HG02571 (cell line): ENCODE measurements at regions not wholly inside any gene's neighbourhood (a gene's known extent, or its start where the extent isn't known, plus 50 kb on each side); places are given as distances from the start of the nearest gene placed in this dataset.

Experiments used
- ATAC-seq: cut with Tn5 transposase; IDR thresholded peaks from one replicate; pipeline ENCODE4 v1.9.1; 2021; ENCODE audit warnings: mild to moderate bottlenecking, moderate library complexity; ENCODE audit not compliant: unreplicated experiment

DNA sequence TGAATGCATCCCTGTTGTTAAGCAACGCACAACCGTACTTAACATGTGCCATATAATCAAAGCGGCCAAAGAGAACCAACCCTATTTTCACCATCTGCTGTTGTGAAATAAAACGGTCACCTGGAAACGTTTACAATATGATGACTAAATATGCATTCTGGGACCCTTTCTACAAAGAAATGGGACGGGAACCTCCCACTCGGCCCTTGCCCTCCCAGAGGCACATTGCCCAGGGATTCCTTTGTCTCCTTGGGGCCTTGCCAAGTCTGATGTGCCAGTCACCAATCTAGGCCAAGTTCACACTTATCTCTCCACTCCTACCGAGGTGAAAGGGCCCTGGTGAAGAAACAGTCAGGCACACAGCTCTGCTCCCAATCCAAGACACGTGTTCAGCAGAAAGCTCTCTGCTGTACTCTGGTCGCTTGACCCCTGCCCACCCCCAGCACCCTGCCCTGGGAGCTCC, 427.4 kb upstream of the JARID2 start:
- ATAC-seq, result no peak

GRCh38 chr6:14819001-14819400, 426.9 kb upstream of the JARID2 start:
- no peak for ATAC-seq

DNA sequence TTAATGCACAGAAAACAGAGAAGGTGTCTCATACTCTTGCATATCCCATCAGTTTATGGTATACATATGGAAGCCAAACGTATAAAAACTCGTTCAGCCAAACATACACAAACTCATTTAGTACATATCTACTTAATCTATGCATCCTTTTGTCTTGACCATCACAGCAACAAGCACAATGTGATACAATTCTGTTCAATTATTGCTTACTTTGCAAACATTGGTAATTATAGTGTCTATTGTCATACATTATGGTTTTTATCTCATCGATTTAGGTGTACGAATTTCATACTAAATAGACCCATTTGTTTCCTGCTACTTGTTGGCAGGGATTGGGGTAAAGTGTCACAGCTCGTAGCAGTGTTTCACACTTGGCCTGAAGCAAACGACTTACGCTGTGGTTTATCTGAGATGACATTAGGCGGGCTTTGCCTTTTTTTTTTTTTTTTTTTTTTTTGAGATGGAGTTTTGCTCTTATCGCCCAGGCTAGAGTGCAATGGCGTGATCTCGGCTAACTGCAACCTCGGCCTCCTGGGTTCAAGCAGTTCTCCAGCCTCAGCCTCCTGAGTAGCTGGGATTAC, 425.9 kb upstream of the JARID2 start:
- ATAC-seq, result no peak

- no peak for ATAC-seq
These were observed 423.8 kb upstream of the JARID2 start for GRCh38 chr6:14822012-14822553.

DNA sequence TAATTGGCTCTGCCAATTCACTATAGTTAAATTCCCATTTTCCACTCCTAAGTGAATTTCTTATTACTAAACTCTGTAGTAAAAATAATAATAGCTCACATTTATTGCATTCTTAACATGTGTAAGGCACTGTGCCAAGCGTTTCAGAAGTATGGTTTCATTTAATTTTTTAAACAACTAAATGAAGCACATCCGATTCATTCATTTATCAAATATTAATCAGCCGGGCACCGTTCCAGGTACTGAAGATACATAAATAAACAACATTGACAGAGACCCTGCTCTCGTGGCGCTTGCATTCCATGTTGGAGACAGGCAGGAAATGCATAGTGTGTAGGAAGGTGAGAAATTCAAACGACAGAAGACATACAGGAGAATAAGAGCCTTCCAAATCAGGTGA, 423.2 kb upstream of the JARID2 start:
- ATAC-seq, result no peak

DNA sequence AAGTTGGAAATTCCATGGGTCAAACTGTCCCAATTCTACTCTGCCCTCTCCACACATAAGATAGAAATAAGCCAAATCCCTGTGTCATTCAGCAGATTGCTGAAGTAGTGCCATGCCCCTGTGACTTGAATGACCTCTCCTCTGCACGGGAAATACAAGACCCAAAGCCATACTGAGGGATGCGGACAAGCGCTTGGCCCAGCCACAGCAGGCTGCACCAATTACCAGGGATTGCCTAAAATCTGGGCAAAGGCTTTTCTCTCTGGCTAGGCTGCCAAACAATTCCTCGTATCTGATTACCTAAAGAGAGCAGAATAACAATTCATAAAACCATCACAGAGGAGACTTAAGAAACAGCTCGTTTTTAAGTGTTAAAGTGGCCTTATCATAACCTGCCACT, 421.8 kb upstream of the JARID2 start:
- no peak for ATAC-seq

DNA sequence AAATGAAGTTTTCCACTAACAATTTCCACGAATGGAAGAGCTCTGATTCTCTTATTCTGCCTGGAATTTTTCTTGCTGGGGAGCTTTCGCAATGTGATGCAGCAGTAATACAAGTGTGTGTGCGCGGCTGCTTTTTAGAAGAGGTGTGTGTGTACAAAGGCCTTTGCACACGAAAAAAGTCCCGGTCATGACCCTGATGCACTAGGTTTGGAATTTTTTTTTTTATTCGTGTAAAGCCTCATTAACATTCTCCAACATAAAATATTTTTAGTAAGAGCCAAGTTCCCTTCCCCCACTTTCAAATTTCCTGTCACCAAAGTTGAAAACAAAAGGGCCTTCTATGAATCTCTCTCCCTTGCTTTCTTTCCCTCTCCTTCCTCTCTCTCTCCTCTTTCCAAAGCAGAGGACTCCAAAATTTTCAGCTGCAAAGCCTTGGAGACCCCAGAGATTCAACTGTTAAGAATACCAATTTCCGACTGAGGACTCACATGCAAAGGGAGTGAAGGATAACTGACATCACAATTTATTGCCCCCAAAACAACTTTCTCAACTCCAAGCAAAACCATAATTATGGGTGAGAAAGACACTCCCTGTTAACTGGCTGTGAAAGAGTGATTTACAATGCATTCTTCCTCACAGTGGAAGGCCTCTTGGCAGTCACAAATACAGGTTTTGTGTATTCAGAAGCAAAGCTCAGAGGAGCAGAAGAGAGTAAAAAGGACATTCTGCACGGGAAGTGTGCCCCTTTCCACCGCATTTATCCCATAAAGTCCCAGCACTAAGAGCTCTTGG, 421.2 kb upstream of the JARID2 start:
- no peak for ATAC-seq

DNA sequence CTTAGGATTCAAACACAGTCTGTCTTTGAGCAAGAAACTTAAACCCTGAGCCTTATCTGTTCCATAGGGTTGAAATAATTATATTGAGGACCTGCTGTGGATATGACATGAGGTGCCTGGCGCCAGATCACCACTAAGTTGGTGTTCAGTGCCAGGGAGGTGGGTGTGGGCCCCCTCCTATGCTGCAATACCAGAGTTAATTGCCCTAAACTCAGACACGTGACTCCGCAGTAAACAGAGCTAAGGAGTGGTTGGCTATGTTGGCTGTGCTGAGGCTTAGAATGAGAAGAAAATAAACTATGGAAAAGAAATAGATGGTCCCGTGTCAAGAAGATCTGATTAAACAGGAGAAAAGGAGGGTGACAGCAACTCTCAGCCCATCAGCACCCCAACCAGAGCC, 419.4 kb upstream of the JARID2 start:
- ATAC-seq, result no peak

- no peak for ATAC-seq
These were observed 418.5 kb upstream of the JARID2 start for GRCh38 chr6:14827354-14827753.

- no peak for ATAC-seq
These were observed 417.7 kb upstream of the JARID2 start for GRCh38 chr6:14828201-14828611.

DNA sequence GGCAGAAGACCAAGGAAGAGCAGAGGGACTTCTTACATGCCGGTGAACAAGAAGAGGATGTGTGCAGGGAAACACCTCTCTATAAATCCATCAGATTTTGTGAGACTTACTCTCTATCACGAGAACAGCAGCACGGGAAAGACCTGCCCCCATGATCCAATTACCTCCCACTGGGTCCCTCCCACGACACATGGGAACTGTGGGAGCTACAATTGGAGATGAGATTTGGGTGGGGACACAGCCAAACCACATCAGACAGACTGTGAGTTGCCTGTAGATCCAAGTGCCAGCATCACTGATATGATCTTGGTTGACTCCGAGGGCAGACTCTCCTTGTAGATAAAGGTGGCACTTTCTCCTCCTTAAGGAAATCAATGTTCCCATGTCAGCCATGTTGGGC, 414.8 kb upstream of the JARID2 start:
- no peak for ATAC-seq

- no peak for ATAC-seq
These were observed 413.9 kb upstream of the JARID2 start for GRCh38 chr6:14831937-14832336.

GRCh38 chr6:14832427-14832826, 413.4 kb upstream of the JARID2 start:
- ATAC-seq, result no peak

DNA sequence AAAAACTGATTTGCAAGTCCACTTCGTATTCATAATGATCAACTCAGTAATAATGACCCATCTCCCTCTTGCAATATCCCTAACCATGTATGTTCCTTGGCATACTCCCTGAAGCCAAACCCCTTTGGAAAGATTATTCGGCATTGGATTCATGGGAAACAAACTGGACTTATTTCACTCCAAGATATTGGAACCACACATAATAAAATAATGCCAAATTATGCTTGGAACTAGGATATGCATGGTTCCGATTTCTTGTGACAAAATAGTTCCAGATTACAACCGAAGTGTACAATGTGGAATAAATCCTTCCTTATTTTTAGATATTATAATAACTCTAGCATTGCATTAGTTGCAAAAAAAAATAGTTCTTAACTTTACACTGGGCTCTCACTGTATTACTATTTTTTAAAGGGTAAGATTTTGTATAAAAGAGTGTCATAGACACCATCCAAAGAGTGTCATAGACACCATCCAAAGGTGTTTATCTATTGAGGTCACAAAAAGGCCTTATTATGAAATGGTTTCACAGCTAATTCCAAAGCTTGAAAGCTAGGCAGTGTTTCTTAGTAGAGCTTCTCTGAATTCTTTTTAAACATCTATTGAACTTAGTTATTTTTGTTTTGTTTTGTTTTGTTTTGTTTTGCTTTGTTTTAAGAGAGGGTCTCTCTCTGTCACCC, 410.9 kb upstream of the JARID2 start:
- ATAC-seq, result no peak

GRCh38 chr6:14837435-14837834, 408.4 kb upstream of the JARID2 start:
- ATAC-seq, result no peak

GRCh38 chr6:14838133-14838583, 407.7 kb upstream of the JARID2 start:
- ATAC-seq, result no peak

GRCh38 chr6:14841901-14842421, 403.9 kb upstream of the JARID2 start:
- no peak for ATAC-seq

DNA sequence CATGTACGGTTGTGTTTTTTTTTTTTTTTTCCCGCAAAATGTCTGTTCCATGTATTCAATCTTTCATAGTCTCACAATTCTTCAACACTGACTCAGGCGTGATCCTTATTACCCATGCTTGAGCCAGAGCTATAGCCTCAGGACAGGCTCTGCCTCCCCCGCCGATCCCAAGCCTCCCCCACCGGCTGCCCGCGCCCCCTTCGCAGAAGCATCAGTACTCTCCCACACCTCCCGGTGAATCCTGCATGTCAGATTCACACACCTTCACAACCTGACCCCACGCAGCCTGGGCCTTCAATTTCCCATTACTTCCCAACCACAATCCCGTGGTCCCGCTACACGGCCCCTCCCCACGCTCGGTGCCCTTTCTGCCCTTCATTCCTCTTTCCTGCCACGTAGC, 401.5 kb upstream of the JARID2 start:
- no peak for ATAC-seq

DNA sequence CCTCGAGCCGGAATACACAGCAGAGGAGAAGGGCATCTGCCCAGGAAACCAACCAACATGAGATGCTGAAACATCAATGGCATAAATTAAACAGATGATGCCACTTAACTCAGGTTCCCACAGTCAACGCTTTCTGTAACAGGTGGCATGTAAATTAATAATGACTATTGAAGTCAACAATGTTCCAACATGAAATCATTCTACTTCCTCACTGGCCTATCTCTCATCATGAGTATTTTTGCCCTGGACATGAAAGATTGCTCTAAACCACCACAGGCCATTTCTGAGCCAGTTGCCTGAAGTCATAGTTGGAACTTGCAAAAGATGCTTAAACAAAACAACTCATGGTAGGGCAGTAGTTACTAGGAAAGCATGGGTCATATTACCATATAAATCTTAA, 397.9 kb upstream of the JARID2 start:
- no peak for ATAC-seq

- no peak for ATAC-seq
These were observed 396.7 kb upstream of the JARID2 start for GRCh38 chr6:14849185-14849584.

- no peak for ATAC-seq
These were observed 394.6 kb upstream of the JARID2 start for GRCh38 chr6:14851281-14851680.
